Hematopoietic multipotent progenitor cell treated with erythropoietin and hydrocortisone succinate and interleukin-3 and kit ligand, for 17 days (in vitro differentiated cells): ENCODE measurements at regions not wholly inside any gene's neighbourhood (a gene's known extent, or its start where the extent isn't known, plus 50 kb on each side); places are given as distances from the start of the nearest gene placed in this dataset.
"Not testable (repeated sequence)": the region's sequence is repeated elsewhere in the genome, so short reads cannot be mapped to it uniquely, and the experiment has no call there.

Experiments
- DNase-seq: peaks from one replicate; pipeline ENCODE4 v3.0.0-alpha.2; 2015; ENCODE audit warnings: low spot score

- no peak for DNase-seq
Observed at GRCh38 chr10:61271127-61271780, 181.9 kb downstream of the TMEM26 start.

- no peak for DNase-seq
Observed at GRCh38 chr10:61263518-61263917, 189.7 kb downstream of the TMEM26 start.

- no peak for DNase-seq
Observed at GRCh38 chr10:61262486-61263261, 190.5 kb downstream of the TMEM26 start.

- no peak for DNase-seq
Observed at GRCh38 chr10:61257956-61258496, 195.2 kb downstream of the TMEM26 start.

GRCh38 chr10:61257136-61257535, 196.0 kb downstream of the TMEM26 start:
- DNase-seq, result no peak

GRCh38 chr10:61252326-61252725, 200.9 kb downstream of the TMEM26 start:
- DNase-seq, result not testable (repeated sequence)

- no peak for DNase-seq
Observed at GRCh38 chr10:61251089-61251488, 202.1 kb downstream of the TMEM26 start.

- no peak for DNase-seq
Observed at GRCh38 chr10:61250131-61250530, 203.1 kb downstream of the TMEM26 start.

- DNase-seq, result no peak
Observed at GRCh38 chr10:61248013-61248412, 205.2 kb downstream of the TMEM26 start.

GRCh38 chr10:61244261-61244775, 208.9 kb downstream of the TMEM26 start:
- DNase-seq, result no peak

GRCh38 chr10:61232780-61233179, 220.4 kb downstream of the TMEM26 start:
- DNase-seq, result no peak

- DNase-seq, result no peak
Observed at GRCh38 chr10:61225939-61226338, 227.2 kb downstream of the TMEM26 start.

GRCh38 chr10:61223576-61223975, 229.6 kb downstream of the TMEM26 start:
- no peak for DNase-seq

- DNase-seq, result no peak
Observed at GRCh38 chr10:61219696-61220095, 233.5 kb downstream of the TMEM26 start.

- no peak for DNase-seq
Observed at GRCh38 chr10:61217851-61218565, 235.2 kb downstream of the TMEM26 start.

GRCh38 chr10:61215246-61215645, 237.9 kb downstream of the TMEM26 start:
- DNase-seq, result no peak

GRCh38 chr10:61211468-61211867, 241.7 kb downstream of the TMEM26 start:
- DNase-seq, result no peak

GRCh38 chr10:61197057-61197456, 253.1 kb upstream of the RHOBTB1 start:
- DNase-seq, result no peak

GRCh38 chr10:61195211-61195610, 251.2 kb upstream of the RHOBTB1 start:
- no peak for DNase-seq

GRCh38 chr10:61192589-61192988, 248.6 kb upstream of the RHOBTB1 start:
- not testable (repeated sequence) for DNase-seq

- DNase-seq, result no peak
Observed at GRCh38 chr10:61192042-61192441, 248.1 kb upstream of the RHOBTB1 start.

GRCh38 chr10:61189912-61190311, 245.9 kb upstream of the RHOBTB1 start:
- no peak for DNase-seq
